Astrocyte of the spinal cord (primary cell): ENCODE measurements at regions not wholly inside any gene's neighbourhood (a gene's known extent, or its start where the extent isn't known, plus 50 kb on each side); places are given as distances from the start of the nearest gene placed in this dataset.

Experiments
- DNase-seq: peaks from one replicate; pipeline ENCODE4 v3.0.0; 2011; ENCODE audit warnings: low read depth, low spot score
- H3K4me3 ChIP-seq: 2 replicates; pipeline ENCODE4 v1.5.1; 2011; ENCODE audit warnings: low read depth, mild to moderate bottlenecking, low read length, moderate library complexity
- in situ Hi-C: cut with HindIII; loops from 2 replicates; pipeline ENCODE4 v1.10.0; 2017; ENCODE audit warnings: low sequenced_read_pairs
- TF ChIP-seq, protein P1 (sequence below): IDR thresholded peaks from 2 replicates; pipeline ENCODE4 v1.5.1; 2012; ENCODE audit warnings: low read depth, mild to moderate bottlenecking, low read length, inconsistent platforms

DNA sequence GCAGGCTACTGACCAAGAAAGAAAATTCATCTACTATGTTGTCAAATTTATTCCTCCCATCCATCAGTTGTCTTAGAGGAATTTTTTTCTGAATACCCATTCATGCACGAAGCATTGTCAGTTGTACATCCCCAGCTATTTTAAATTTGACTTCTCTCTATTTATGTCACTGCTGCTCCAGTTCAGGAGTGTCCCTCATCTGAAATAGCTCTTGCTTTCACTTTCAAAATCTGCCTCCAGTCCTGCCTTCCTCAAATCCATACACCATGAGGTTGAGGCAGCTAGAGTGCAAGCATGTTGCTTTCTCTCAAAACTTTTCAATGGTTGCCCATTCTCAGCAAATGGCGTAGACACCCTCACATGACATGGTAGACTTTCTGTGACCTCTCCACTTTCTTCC lies 335.4 kb upstream of the CDH2 start:
- no peak overlapping the region for H3K4me3 ChIP-seq
- in situ Hi-C loops: no loop called here
- DNase-seq: peak; percentile 5
- TF ChIP-seq, protein P1, sequence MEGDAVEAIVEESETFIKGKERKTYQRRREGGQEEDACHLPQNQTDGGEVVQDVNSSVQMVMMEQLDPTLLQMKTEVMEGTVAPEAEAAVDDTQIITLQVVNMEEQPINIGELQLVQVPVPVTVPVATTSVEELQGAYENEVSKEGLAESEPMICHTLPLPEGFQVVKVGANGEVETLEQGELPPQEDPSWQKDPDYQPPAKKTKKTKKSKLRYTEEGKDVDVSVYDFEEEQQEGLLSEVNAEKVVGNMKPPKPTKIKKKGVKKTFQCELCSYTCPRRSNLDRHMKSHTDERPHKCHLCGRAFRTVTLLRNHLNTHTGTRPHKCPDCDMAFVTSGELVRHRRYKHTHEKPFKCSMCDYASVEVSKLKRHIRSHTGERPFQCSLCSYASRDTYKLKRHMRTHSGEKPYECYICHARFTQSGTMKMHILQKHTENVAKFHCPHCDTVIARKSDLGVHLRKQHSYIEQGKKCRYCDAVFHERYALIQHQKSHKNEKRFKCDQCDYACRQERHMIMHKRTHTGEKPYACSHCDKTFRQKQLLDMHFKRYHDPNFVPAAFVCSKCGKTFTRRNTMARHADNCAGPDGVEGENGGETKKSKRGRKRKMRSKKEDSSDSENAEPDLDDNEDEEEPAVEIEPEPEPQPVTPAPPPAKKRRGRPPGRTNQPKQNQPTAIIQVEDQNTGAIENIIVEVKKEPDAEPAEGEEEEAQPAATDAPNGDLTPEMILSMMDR: no peak

DNA sequence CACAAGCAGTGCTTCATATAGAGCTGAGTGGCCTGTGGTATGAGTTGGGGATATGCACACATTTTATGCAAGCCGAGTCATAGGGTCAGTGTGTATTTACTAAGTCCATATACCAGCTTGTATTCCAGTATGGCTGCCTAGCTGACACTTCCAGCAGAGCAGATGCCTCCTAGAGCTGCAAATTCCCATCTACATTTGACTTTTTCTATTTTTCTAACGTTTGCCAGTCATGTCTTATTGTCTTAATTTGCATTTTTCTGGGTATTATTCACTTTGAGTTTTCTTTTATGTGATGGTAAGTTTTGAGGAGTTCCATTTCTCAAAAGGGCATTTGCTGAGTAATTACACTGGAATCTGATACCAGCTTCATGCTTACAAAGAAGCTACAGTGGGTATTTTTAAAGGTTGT lies 334.5 kb upstream of the CDH2 start:
- TF ChIP-seq, protein P1: no peak
- in situ Hi-C loops: no loop called here
- DNase-seq: peak; percentile 35
- H3K4me3 ChIP-seq: no peak overlapping the region

DNA sequence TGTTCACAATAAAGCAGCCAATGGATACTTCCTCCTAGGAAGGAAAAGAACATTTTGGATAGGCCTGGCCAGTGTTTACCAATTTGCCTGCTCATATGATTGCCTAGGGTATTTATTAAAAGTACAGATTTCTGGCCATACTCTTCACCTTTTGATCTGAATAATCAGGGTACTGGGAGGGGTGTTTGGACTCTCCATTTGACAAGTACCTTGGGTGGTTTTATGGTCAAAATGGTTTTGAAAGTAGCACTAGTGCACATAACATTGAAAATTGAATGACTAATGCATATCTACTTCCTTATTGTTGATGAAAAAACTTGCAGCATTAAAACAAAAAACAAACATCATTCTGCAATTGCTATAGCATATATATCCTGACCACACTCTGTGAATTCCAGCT lies 333.3 kb upstream of the CDH2 start:
- in situ Hi-C loops: no loop called here
- no peak overlapping the region for H3K4me3 ChIP-seq
- TF ChIP-seq, protein P1: no peak
- no peak for DNase-seq

DNA sequence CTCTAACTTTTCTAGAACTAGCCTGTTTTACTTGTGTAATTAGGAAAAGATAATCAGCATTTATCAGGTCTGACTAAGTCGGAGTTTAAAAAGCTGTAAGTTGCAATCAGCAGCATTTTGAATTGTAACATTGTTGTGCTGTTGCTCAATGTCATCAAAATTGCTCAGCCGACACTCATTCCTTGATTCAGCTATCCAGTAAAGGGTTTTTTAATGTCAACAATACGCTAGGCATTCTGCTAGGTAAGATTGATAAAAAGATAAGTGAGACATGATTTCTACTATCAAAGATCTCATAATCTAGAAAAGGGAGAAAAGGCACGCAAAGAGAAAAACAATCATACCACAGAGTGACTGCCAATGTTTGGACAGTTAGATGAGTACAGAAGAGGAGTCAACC lies 327.1 kb upstream of the CDH2 start:
- TF ChIP-seq, protein P1: no peak

DNA sequence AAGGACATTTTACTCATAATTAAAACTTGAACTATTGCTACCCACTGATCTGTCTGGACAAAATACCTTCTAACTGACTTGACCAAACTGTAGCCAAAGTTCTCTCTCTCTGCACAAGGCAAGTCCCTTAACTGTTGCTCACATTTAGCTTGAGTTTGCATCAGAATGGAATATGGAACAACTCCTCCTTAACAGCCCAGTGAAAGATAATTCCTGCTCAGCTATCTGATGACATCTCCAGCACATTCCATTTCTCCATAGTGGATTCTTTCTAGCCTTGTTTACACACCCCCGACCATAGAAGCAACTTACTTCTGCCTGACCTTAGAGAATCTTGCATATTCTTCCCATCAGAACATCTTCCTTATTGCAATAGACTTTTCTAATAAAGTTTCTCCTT lies 317.2 kb upstream of the CDH2 start:
- in situ Hi-C loops: no loop called here
- TF ChIP-seq, protein P1: no peak
- H3K4me3 ChIP-seq: no peak overlapping the region
- peak; percentile 13 for DNase-seq

More for the DNA sequence above, 327.1 kb upstream of the CDH2 start:
- H3K4me3 ChIP-seq: no peak overlapping the region
- in situ Hi-C loops: no loop called here
- DNase-seq: no peak

DNA sequence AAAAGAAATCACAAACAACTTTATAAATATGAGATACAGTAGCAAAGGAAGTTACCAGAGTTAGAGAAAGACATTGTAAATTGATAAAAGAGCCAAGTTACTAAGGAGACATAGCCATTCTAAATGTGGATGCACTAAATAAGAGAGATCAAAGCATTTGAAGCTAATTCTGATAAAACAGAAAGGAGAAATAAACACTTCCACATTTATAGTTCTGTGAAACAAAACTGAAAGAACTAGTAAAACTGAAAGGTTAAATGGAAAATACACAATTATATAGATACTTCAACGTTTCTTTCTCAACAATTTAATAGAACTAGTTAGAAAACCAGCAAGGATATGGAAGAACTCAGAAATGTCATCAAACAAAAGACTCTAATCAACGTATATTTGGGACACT lies 309.0 kb upstream of the CDH2 start:
- in situ Hi-C loops: no loop called here
- H3K4me3 ChIP-seq: no peak overlapping the region

More for the DNA sequence above, 309.0 kb upstream of the CDH2 start:
- TF ChIP-seq, protein P1: no peak
- no peak for DNase-seq
